Neural crest cell (in vitro differentiated cells): ENCODE measurements at regions not wholly inside any gene's neighbourhood (a gene's known extent, or its start where the extent isn't known, plus 50 kb on each side); places are given as distances from the start of the nearest gene placed in this dataset.

Source experiments
- DNase-seq: peaks from one replicate; pipeline ENCODE4 v3.0.0; 2021; ENCODE audit warnings: low read depth, mixed read lengths, low spot score
- H3K27ac Mint-ChIP-seq: one replicate; pipeline ENCODE4 v1.8.0; 2021; ENCODE audit warnings: mild to moderate bottlenecking, mixed read lengths; ENCODE audit not compliant: unreplicated experiment
- H3K27me3 Mint-ChIP-seq: 2 replicates; pipeline ENCODE4 v1.8.0; 2021; ENCODE audit warnings: low read depth, mild to moderate bottlenecking, mixed read lengths
- H3K36me3 Mint-ChIP-seq: 2 replicates; pipeline ENCODE4 v1.8.0; 2021; ENCODE audit warnings: low read depth, mild to moderate bottlenecking, mixed read lengths
- H3K4me1 Mint-ChIP-seq: 2 replicates; pipeline ENCODE4 v1.8.0; 2021; ENCODE audit warnings: mixed read lengths
- H3K4me3 Mint-ChIP-seq: one replicate; pipeline ENCODE4 v1.8.0; 2021; ENCODE audit warnings: mild to moderate bottlenecking, mixed read lengths
- H3K9me3 Mint-ChIP-seq: 2 replicates; pipeline ENCODE4 v1.8.0; 2021; ENCODE audit warnings: mixed read lengths
- CTCF ChIP-seq: fragments of 200-600 bp; sonication (generic); conservative IDR thresholded peaks from 2 replicates; pipeline ENCODE4 v1.5.0; 2021; ENCODE audit warnings: antibody characterized with exemption, mild to moderate bottlenecking

GRCh38 chr3:24937228-24937627 lies 442.6 kb upstream of the THRB start:
- Mint-ChIP-seq H3K4me3 (no peak overlapping the region), H3K36me3 (no peaks in the 10 kb centered on the region), H3K4me1 (peaks cover 11% of the 10 kb centered on the region), H3K27ac (no peak overlapping the region), H3K9me3 (no peaks in the 10 kb centered on the region), H3K27me3 (no peaks in the 10 kb centered on the region)
- DNase-seq: no peak
- no peak for TF ChIP-seq CTCF

GRCh38 chr3:24937780-24938179 lies 443.1 kb upstream of the THRB start:
- TF ChIP-seq CTCF: no peak
- Mint-ChIP-seq H3K4me1 (peaks cover 11% of the 10 kb centered on the region), H3K36me3 (no peaks in the 10 kb centered on the region), H3K27me3 (no peaks in the 10 kb centered on the region), H3K9me3 (no peaks in the 10 kb centered on the region), H3K27ac (no peak overlapping the region), H3K4me3 (no peak overlapping the region)
- DNase-seq: no peak

- no peak for TF ChIP-seq CTCF
- no peak overlapping the region for H3K27ac Mint-ChIP-seq
These were observed 449.3 kb upstream of the THRB start for GRCh38 chr3:24943961-24944360.

GRCh38 chr3:24944805-24945520 lies 450.3 kb upstream of the THRB start:
- peaks cover 4% of the 10 kb centered on the region for H3K9me3 Mint-ChIP-seq
- no peak for TF ChIP-seq CTCF
- DNase-seq: no peak
- no peak overlapping the region for H3K4me3 Mint-ChIP-seq
- no peaks in the 10 kb centered on the region for H3K27me3 Mint-ChIP-seq
- H3K36me3 Mint-ChIP-seq: no peaks in the 10 kb centered on the region
- no peak overlapping the region for H3K27ac Mint-ChIP-seq
- H3K4me1 Mint-ChIP-seq: no peaks in the 10 kb centered on the region

More at GRCh38 chr3:24943961-24944360, 449.3 kb upstream of the THRB start:
- Mint-ChIP-seq H3K36me3 (no peaks in the 10 kb centered on the region), H3K27me3 (no peaks in the 10 kb centered on the region), H3K4me3 (no peak overlapping the region), H3K4me1 (no peaks in the 10 kb centered on the region), H3K9me3 (peaks cover 4% of the 10 kb centered on the region)
- DNase-seq: no peak

- Mint-ChIP-seq H3K36me3 (no peaks in the 10 kb centered on the region), H3K9me3 (peaks cover 4% of the 10 kb centered on the region), H3K27me3 (no peaks in the 10 kb centered on the region), H3K4me3 (no peak overlapping the region), H3K27ac (no peak overlapping the region), H3K4me1 (no peaks in the 10 kb centered on the region)
- no peak for TF ChIP-seq CTCF
- DNase-seq: no peak
These were observed 450.9 kb upstream of the THRB start for GRCh38 chr3:24945563-24945962.
